HG03469 (cell line): ENCODE measurements at regions not wholly inside any gene's neighbourhood (a gene's known extent, or its start where the extent isn't known, plus 50 kb on each side); places are given as distances from the start of the nearest gene placed in this dataset.

ENCODE experiments used
- ATAC-seq: cut with Tn5 transposase; IDR thresholded peaks from one replicate; pipeline ENCODE4 v1.9.1; 2021; ENCODE audit warnings: mild to moderate bottlenecking, moderate library complexity, moderate number of reproducible peaks; ENCODE audit not compliant: unreplicated experiment

- ATAC-seq, result no peak
Observed at GRCh38 chr18:38886861-38887670, 1321.5 kb upstream of the CELF4 start.

GRCh38 chr18:38886235-38886634, 1320.6 kb upstream of the CELF4 start:
- ATAC-seq, result no peak

GRCh38 chr18:38884050-38884449, 1318.5 kb upstream of the CELF4 start:
- ATAC-seq, result no peak

GRCh38 chr18:38883111-38883510, 1317.5 kb upstream of the CELF4 start:
- ATAC-seq, result no peak

GRCh38 chr18:38879871-38880270, 1314.3 kb upstream of the CELF4 start:
- no peak for ATAC-seq

GRCh38 chr18:38872342-38872741, 1306.7 kb upstream of the CELF4 start:
- no peak for ATAC-seq

GRCh38 chr18:38868757-38869156, 1303.2 kb upstream of the CELF4 start:
- no peak for ATAC-seq

GRCh38 chr18:38867680-38868079, 1302.1 kb upstream of the CELF4 start:
- no peak for ATAC-seq

- ATAC-seq, result no peak
Observed at GRCh38 chr18:38851526-38851925, 1285.9 kb upstream of the CELF4 start.

GRCh38 chr18:38847326-38847725, 1281.7 kb upstream of the CELF4 start:
- ATAC-seq, result no peak

- ATAC-seq, result no peak
Observed at GRCh38 chr18:38843291-38843690, 1277.7 kb upstream of the CELF4 start.

- no peak for ATAC-seq
Observed at GRCh38 chr18:38826247-38826646, 1260.6 kb upstream of the CELF4 start.

- no peak for ATAC-seq
Observed at GRCh38 chr18:38811209-38811608, 1245.6 kb upstream of the CELF4 start.

- no peak for ATAC-seq
Observed at GRCh38 chr18:38810789-38811188, 1245.2 kb upstream of the CELF4 start.

- ATAC-seq, result no peak
Observed at GRCh38 chr18:38807915-38808314, 1242.3 kb upstream of the CELF4 start.

- no peak for ATAC-seq
Observed at GRCh38 chr18:38805256-38805655, 1239.7 kb upstream of the CELF4 start.

GRCh38 chr18:38801640-38802039, 1236.0 kb upstream of the CELF4 start:
- no peak for ATAC-seq

- ATAC-seq, result no peak
Observed at GRCh38 chr18:38796762-38797161, 1231.2 kb upstream of the CELF4 start.

GRCh38 chr18:38792731-38793130, 1227.1 kb upstream of the CELF4 start:
- no peak for ATAC-seq

- no peak for ATAC-seq
Observed at GRCh38 chr18:38790786-38791185, 1225.2 kb upstream of the CELF4 start.

- ATAC-seq, result no peak
Observed at GRCh38 chr18:38790303-38790702, 1224.7 kb upstream of the CELF4 start.

GRCh38 chr18:38789141-38789540, 1223.5 kb upstream of the CELF4 start:
- no peak for ATAC-seq

GRCh38 chr18:38786906-38787305, 1221.3 kb upstream of the CELF4 start:
- ATAC-seq, result no peak
